ENCODE measurements at regions not wholly inside any gene's neighbourhood (a gene's known extent, or its start where the extent isn't known, plus 50 kb on each side); places are given as distances from the start of the nearest gene placed in this dataset.

DNA sequence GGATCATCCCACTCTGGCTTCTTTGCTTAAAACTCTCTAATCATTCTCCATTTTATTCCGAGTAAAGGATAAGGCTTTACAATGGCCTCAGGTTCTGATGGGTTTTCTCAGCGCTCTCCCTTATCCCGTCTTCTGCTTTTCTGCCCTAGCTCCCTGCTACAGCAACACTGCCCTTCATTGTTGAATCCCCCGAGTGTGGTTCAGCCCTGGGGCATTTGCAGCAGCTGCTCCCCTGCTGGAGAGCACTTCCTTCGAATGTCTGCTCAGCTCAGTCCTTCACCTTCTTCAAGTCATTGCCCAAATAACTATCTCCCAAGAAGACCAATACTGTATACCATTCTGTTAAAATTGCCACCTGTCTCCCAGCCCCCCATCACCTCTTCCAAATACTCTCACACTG lies 111.8 kb downstream of the TBXT start:
- H3K27me3 Mint-ChIP-seq (ENCODE audit: unreplicated experiment): no peaks in the 10 kb centered on the region
- TF ChIP-seq, protein P1, sequence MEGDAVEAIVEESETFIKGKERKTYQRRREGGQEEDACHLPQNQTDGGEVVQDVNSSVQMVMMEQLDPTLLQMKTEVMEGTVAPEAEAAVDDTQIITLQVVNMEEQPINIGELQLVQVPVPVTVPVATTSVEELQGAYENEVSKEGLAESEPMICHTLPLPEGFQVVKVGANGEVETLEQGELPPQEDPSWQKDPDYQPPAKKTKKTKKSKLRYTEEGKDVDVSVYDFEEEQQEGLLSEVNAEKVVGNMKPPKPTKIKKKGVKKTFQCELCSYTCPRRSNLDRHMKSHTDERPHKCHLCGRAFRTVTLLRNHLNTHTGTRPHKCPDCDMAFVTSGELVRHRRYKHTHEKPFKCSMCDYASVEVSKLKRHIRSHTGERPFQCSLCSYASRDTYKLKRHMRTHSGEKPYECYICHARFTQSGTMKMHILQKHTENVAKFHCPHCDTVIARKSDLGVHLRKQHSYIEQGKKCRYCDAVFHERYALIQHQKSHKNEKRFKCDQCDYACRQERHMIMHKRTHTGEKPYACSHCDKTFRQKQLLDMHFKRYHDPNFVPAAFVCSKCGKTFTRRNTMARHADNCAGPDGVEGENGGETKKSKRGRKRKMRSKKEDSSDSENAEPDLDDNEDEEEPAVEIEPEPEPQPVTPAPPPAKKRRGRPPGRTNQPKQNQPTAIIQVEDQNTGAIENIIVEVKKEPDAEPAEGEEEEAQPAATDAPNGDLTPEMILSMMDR (IDR thresholded peaks at IDR 0.05; ENCODE audit: partially characterized antibody, unreplicated experiment): no peak
- peaks cover 14% of the 10 kb centered on the region for H3K36me3 Mint-ChIP-seq (ENCODE audit: unreplicated experiment)
- no peak overlapping the region for H3K4me3 Mint-ChIP-seq (ENCODE audit: unreplicated experiment)
- peaks cover 9% of the 10 kb centered on the region for H3K9me3 Mint-ChIP-seq (ENCODE audit: unreplicated experiment)
- DNase-seq: no peak
- H3K27ac Mint-ChIP-seq (ENCODE audit: unreplicated experiment): no peak overlapping the region
- peaks cover 11% of the 10 kb centered on the region for H3K4me1 Mint-ChIP-seq (ENCODE audit: low read depth, unreplicated experiment)

DNA sequence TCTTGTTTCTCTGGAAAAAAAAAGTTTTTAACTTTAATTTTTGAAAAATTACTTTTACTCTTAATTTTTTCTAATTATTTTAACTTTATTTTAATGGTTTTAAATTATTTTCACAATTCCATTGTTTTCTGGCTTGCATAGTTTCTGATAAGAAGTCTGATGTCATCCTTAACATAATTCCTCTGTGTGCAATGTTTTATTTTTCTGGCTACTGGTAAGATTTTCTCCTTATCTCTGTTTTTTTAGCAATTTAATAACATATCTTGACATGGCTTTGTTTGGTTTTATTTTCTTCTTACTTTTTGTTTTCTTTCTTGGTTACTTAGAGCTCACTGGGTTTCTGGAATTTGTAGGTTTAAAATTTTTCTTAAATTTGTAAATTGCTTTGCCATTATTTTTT lies 114.8 kb downstream of the TBXT start:
- no peaks in the 10 kb centered on the region for H3K27me3 Mint-ChIP-seq (ENCODE audit: unreplicated experiment)

DNA sequence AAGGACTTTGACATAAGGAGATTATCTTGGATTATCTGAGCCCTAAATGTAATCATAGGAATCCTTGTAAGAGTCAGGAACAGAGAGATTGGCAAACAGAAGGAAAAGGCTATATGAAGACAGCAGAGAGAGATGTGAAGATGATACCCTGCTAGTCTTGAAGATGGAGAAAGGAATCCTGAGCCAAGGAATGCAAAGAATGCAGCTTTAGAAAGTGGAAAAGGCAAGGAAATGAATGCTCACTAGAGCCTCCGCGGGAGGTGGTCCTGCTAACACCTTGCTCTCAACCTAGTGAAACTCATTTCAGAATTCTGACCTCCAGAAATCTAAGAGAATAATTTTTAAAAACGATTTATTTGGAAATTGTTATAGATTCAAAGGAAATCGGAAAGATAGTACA lies 117.1 kb downstream of the TBXT start:
- Mint-ChIP-seq H3K36me3 (ENCODE audit: unreplicated experiment) (peaks cover 8% of the 10 kb centered on the region), H3K27ac (ENCODE audit: unreplicated experiment) (no peak overlapping the region), H3K9me3 (ENCODE audit: unreplicated experiment) (peaks cover 9% of the 10 kb centered on the region), H3K4me3 (ENCODE audit: unreplicated experiment) (no peak overlapping the region), H3K27me3 (ENCODE audit: unreplicated experiment) (no peaks in the 10 kb centered on the region), H3K4me1 (ENCODE audit: low read depth, unreplicated experiment) (peaks cover under 1% of the 10 kb centered on the region)
- TF ChIP-seq, protein P1 (IDR thresholded peaks at IDR 0.05; ENCODE audit: partially characterized antibody, unreplicated experiment): no peak
- DNase-seq: no peak

More for the DNA sequence above, 114.8 kb downstream of the TBXT start:
- Mint-ChIP-seq H3K4me1 (ENCODE audit: low read depth, unreplicated experiment) (peaks cover 11% of the 10 kb centered on the region), H3K9me3 (ENCODE audit: unreplicated experiment) (peaks cover 10% of the 10 kb centered on the region), H3K4me3 (ENCODE audit: unreplicated experiment) (no peak overlapping the region), H3K27ac (ENCODE audit: unreplicated experiment) (no peak overlapping the region), H3K36me3 (ENCODE audit: unreplicated experiment) (peaks cover 14% of the 10 kb centered on the region)
- no peak for DNase-seq
- TF ChIP-seq, protein P1 (IDR thresholded peaks at IDR 0.05; ENCODE audit: partially characterized antibody, unreplicated experiment): no peak

DNA sequence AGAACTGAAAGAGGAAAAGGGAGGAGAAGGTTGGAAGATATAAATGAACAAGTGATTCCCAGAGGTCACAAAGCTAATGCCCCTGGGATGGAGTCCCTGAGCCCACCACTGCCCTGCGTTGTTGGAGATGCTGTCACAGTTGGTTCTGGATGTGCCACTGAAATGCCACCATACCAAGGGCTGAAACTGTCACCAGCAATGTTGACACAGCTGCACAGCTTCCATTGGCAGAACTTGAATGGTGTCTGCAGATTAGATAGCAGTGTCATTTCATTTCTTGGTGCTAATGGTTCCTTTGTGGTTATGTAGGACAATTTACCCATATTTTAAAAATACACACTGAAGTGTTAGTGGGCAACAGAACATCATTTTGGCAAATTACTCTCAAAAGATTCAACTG lies 120.7 kb downstream of the TBXT start:
- Mint-ChIP-seq H3K27ac (ENCODE audit: unreplicated experiment) (no peak overlapping the region), H3K4me3 (ENCODE audit: unreplicated experiment) (no peak overlapping the region)

DNA sequence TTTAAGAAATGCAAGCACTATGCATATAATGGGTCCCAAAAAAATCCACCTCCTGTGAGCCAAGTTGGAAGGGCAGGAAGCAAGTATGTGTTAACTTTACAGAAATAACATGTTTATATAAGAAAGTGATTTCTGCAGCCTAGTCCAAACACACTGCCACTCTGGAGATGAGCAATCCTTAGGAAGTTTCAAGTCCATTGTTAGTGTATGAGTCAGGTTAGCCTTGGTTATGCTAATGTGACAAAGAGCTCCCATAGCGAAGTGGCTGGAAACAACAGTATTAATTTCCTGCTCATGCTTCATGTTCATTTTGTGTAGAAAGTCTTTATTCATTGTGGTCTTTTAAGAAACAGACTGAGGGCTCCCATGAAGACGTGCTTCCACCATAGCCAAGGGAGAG lies 121.4 kb downstream of the TBXT start:
- Mint-ChIP-seq H3K4me3 (ENCODE audit: unreplicated experiment) (no peak overlapping the region), H3K4me1 (ENCODE audit: low read depth, unreplicated experiment) (no peaks in the 10 kb centered on the region), H3K27me3 (ENCODE audit: unreplicated experiment) (no peaks in the 10 kb centered on the region), H3K27ac (ENCODE audit: unreplicated experiment) (no peak overlapping the region), H3K9me3 (ENCODE audit: unreplicated experiment) (peaks cover 1% of the 10 kb centered on the region), H3K36me3 (ENCODE audit: unreplicated experiment) (no peaks in the 10 kb centered on the region)
- TF ChIP-seq, protein P1 (IDR thresholded peaks at IDR 0.05; ENCODE audit: partially characterized antibody, unreplicated experiment): no peak
- no peak for DNase-seq

More for the DNA sequence above, 120.7 kb downstream of the TBXT start:
- Mint-ChIP-seq H3K4me1 (ENCODE audit: low read depth, unreplicated experiment) (no peaks in the 10 kb centered on the region), H3K9me3 (ENCODE audit: unreplicated experiment) (peaks cover 1% of the 10 kb centered on the region), H3K36me3 (ENCODE audit: unreplicated experiment) (no peaks in the 10 kb centered on the region), H3K27me3 (ENCODE audit: unreplicated experiment) (no peaks in the 10 kb centered on the region)
- TF ChIP-seq, protein P1 (IDR thresholded peaks at IDR 0.05; ENCODE audit: partially characterized antibody, unreplicated experiment): no peak
- DNase-seq: no peak
